H1 (cell line): ENCODE measurements at regions not wholly inside any gene's neighbourhood (a gene's known extent, or its start where the extent isn't known, plus 50 kb on each side); places are given as distances from the start of the nearest gene placed in this dataset.

Experiments used
- CTCF ChIA-PET: fragments of 300-600 bp; sonication (Branson Sonifier 250); formaldehyde crosslinking; loops from one replicate; lab custom pipeline; 2021; ENCODE audit not compliant: partially characterized antibody; lab: Charles Lee
- POLR2A ChIA-PET: fragments of 300-600 bp; sonication (Branson Sonifier 250); formaldehyde crosslinking; loops from one replicate; lab custom pipeline; 2021; ENCODE audit warnings: inconsistent platforms; ENCODE audit not compliant: partially characterized antibody; lab: Charles Lee
- DNase-seq, 2 experiments: peaks; one replicate each; pipeline versions ENCODE4 v3.0.0 to v3.0.0-alpha.2; 2010 to 2022; ENCODE audit warnings: low spot score in 2 of 2, low read depth in 1 of 2, mixed read lengths in 1 of 2
- FAIRE-seq: peaks from 2 replicates; lab custom pipeline; 2011; peaks lifted over from hg19 to GRCh38; lab: Jason Lieb, UNC
- H2AFZ ChIP-seq: 2 replicates; pipeline ENCODE4 v1.8.1; 2012; ENCODE audit warnings: low read length, inconsistent platforms
- H2AK5ac ChIP-seq: 2 replicates; pipeline ENCODE4 v1.6.1; 2013; ENCODE audit warnings: low read depth, low read length
- H2BK120ac ChIP-seq: replicated peaks from 2 replicates; pipeline ENCODE3; 2013; ENCODE audit warnings: low read depth, low read length, inconsistent platforms
- H2BK12ac ChIP-seq: 2 replicates; pipeline ENCODE4 v1.6.1; 2013; ENCODE audit warnings: low read depth, low read length
- H2BK15ac ChIP-seq: 2 replicates; pipeline ENCODE4 v1.6.1; 2013; ENCODE audit warnings: low read length
- H2BK20ac ChIP-seq: 2 replicates; pipeline ENCODE4 v1.6.1; 2013; ENCODE audit warnings: low read length
- H2BK5ac ChIP-seq: 2 replicates; pipeline ENCODE4 v1.6.1; 2013; ENCODE audit warnings: low read depth, low read length
- H3K14ac ChIP-seq: 2 replicates; pipeline ENCODE4 v1.6.1; 2013; ENCODE audit warnings: inconsistent platforms; ENCODE audit not compliant: insufficient read length
- H3K18ac ChIP-seq: 2 replicates; pipeline ENCODE4 v1.6.1; 2013; ENCODE audit warnings: low read length; ENCODE audit errors: extremely low read depth
- H3K23ac ChIP-seq: 2 replicates; pipeline ENCODE4 v1.6.1; 2013; ENCODE audit warnings: inconsistent platforms; ENCODE audit not compliant: insufficient read length
- H3K23me2 ChIP-seq: 2 replicates; pipeline ENCODE4 v1.6.1; 2013; ENCODE audit warnings: low read depth, low read length
- H3K27ac ChIP-seq: 2 replicates; pipeline ENCODE4 v1.6.1; 2011; ENCODE audit warnings: low read depth, low read length, inconsistent platforms
- H3K27me3 ChIP-seq, 4 experiments: replicated peaks in 1 of 4; 1 replicate in 1 of 4; 2 replicates in 3 of 4; pipeline versions ENCODE4 v1.6.1 to v1.8.1; 2011 to 2013; ENCODE audit warnings: low read length in 3 of 4, mild to moderate bottlenecking in 3 of 4, inconsistent platforms in 2 of 4, mixed read lengths in 2 of 4, moderate library complexity in 1 of 4; ENCODE audit not compliant: control insufficient read depth in 3 of 4, insufficient read depth in 3 of 4; ENCODE audit errors: extremely low read depth in 1 of 4
- H3K36me3 ChIP-seq, 4 experiments: 2 replicates each; pipeline versions ENCODE4 v1.6.1 to v1.8.1; 2011 to 2013; ENCODE audit warnings: mild to moderate bottlenecking in 4 of 4, low read length in 3 of 4, moderate library complexity in 2 of 4, control low read depth in 1 of 4, inconsistent platforms in 1 of 4; ENCODE audit not compliant: insufficient read depth in 4 of 4, control insufficient read depth in 2 of 4
- H3K4ac ChIP-seq: replicated peaks from 2 replicates; pipeline ENCODE3; 2013; ENCODE audit warnings: low read length, low read depth, mixed read lengths, inconsistent platforms; ENCODE audit not compliant: insufficient read length
- H3K4me1 ChIP-seq, 4 experiments: replicated peaks in 1 of 4; 1 replicate in 1 of 4; 2 replicates in 3 of 4; pipeline versions ENCODE4 v1.6.1 to v1.8.1; 2011 to 2013; ENCODE audit warnings: low read length in 3 of 4, inconsistent platforms in 2 of 4, mixed read lengths in 1 of 4; ENCODE audit not compliant: insufficient read depth in 4 of 4, control insufficient read depth in 3 of 4
- H3K4me2 ChIP-seq, 2 experiments: 2 replicates each; pipeline versions ENCODE4 v1.6.1 to v1.8.1; 2011 to 2013; ENCODE audit warnings: low read depth in 2 of 2, low read length in 2 of 2, control low read depth in 1 of 2, inconsistent platforms in 1 of 2, mild to moderate bottlenecking in 1 of 2; ENCODE audit not compliant: insufficient read depth in 1 of 2
- H3K4me3 ChIP-seq, 4 experiments: fragments of 200-600, 300-600 bp in 1 of 4; sonication (generic), shearing (Covaris generic), sonication (Bioruptor Twin) in 1 of 4; 2 replicates each; pipeline versions ENCODE4 v1.5.1 to v1.8.1; 2011 to 2016; ENCODE audit warnings: low read length in 4 of 4, low read depth in 3 of 4, control low read depth in 2 of 4, inconsistent platforms in 2 of 4, mild to moderate bottlenecking in 2 of 4, mixed read lengths in 1 of 4, moderate library complexity in 1 of 4; ENCODE audit not compliant: insufficient read depth in 2 of 4; ENCODE audit errors: extremely low read depth in 1 of 4
- H3K56ac ChIP-seq: replicated peaks from 2 replicates; pipeline ENCODE3; 2013; ENCODE audit warnings: low read depth, mild to moderate bottlenecking, mixed read lengths, low read length, inconsistent platforms; ENCODE audit not compliant: insufficient read length
- H3K79me1 ChIP-seq: 2 replicates; pipeline ENCODE4 v1.6.1; 2013; ENCODE audit warnings: low read depth, low read length, control low read depth
- H3K79me2 ChIP-seq, 2 experiments: 2 replicates each; pipeline versions ENCODE4 v1.6.1 to v1.8.1; 2012 to 2013; ENCODE audit warnings: low read length in 2 of 2, mild to moderate bottlenecking in 2 of 2, inconsistent platforms in 1 of 2; ENCODE audit not compliant: insufficient read depth in 2 of 2, control insufficient read depth in 1 of 2
- H3K9ac ChIP-seq, 4 experiments: replicated peaks in 1 of 4; 1 replicate in 1 of 4; 2 replicates in 3 of 4; pipeline versions ENCODE4 v1.6.1 to v1.8.1; 2011 to 2013; ENCODE audit warnings: low read depth in 3 of 4, low read length in 3 of 4, control low read depth in 2 of 4, mild to moderate bottlenecking in 2 of 4, moderate library complexity in 2 of 4, inconsistent platforms in 1 of 4; ENCODE audit errors: extremely low read depth in 1 of 4
- H3K9me3 ChIP-seq, 2 experiments: 2 replicates each; pipeline versions ENCODE4 v1.6.1 to v1.8.1; 2012 to 2013; ENCODE audit warnings: mild to moderate bottlenecking in 2 of 2, moderate library complexity in 2 of 2, control low read depth in 1 of 2, inconsistent platforms in 1 of 2, low read depth in 1 of 2, low read length in 1 of 2, mixed read lengths in 1 of 2; ENCODE audit not compliant: insufficient read depth in 2 of 2
- H4K20me1 ChIP-seq, 2 experiments: replicated peaks in 1 of 2; 2 replicates each; pipeline versions ENCODE3 to v1.8.1; 2011 to 2013; ENCODE audit warnings: inconsistent platforms in 2 of 2, low read length in 2 of 2, mild to moderate bottlenecking in 1 of 2; ENCODE audit not compliant: insufficient read depth in 2 of 2, control insufficient read depth in 1 of 2
- H4K5ac ChIP-seq: 2 replicates; pipeline ENCODE4 v1.6.1; 2013; ENCODE audit warnings: low read length, low read depth, mixed read lengths, inconsistent platforms; ENCODE audit not compliant: insufficient read length
- H4K8ac ChIP-seq: 2 replicates; pipeline ENCODE4 v1.8.0; 2013; ENCODE audit warnings: mild to moderate bottlenecking, moderate library complexity, low read length, inconsistent platforms; ENCODE audit not compliant: insufficient read depth; ENCODE audit errors: extremely low read depth
- H4K91ac ChIP-seq: replicated peaks from 2 replicates; pipeline ENCODE3; 2013; ENCODE audit warnings: low read length, mixed read lengths, inconsistent platforms; ENCODE audit not compliant: insufficient read length
- TEAD4 ChIP-seq: IDR thresholded peaks from 2 replicates; pipeline ENCODE4 v1.6.1; 2012; ENCODE audit warnings: low read depth, low read length, inconsistent platforms, mixed read lengths
- WGBS, 2 experiments: shearing (Covaris generic) in 1 of 2; methylation state at CpG; one replicate each; pipeline versions ENCODE4 v1.1.6 to v1.1.7; 2013 to 2015; ENCODE audit warnings: low lambda C conversion rate in 2 of 2, mixed read lengths in 2 of 2, inconsistent platforms in 1 of 2, low coverage in 1 of 2, missing lambda C conversion rate in 1 of 2; ENCODE audit not compliant: insufficient replicate concordance in 2 of 2, insufficient coverage in 1 of 2, insufficient read length in 1 of 2; ENCODE audit errors: extremely low coverage in 1 of 2, missing lambda C conversion rate in 1 of 2; 5-methylcytosine and 5-hydroxymethylcytosine counted together

DNA sequence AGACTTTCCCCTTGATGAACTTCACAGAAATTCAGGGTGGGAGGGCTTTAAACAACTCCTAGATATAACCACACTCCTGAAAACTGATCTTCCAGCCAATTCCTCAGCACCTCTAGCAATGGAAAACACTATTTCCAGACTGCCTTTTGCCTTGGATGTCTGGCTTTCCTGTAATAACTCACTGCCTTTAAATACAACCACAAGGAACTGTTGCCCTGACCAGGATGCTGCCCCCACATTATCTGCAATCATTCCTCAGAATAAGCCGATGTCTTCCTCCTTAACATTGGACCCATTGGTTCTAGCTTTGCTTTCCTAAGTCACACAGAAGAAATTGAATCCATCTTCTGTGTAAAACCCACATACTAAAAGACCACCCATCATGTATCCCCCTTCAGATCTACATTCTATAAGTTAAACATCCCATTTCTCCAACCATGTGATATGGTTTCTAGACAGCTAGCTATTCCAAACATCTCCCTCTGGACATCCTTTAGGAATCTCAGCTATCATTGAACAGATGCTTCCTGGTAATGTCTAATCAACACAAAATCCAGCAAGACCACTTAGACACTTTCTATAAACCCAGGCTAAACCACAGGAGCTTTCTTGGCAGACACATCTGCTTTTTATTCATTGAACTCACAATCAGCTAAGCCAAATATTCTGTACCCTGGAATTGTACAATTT lies 95.9 kb upstream of the KCNQ5 start:
- Histone ChIP-seq H2BK120ac (no peak overlapping the region), H3K27me3 (no peaks in the 10 kb centered on the region), H3K79me1 (no peaks in the 10 kb centered on the region), H3K79me2 (no peaks in the 10 kb centered on the region), H4K5ac (no peak overlapping the region), H3K23me2 (no peaks in the 10 kb centered on the region; the same call in 1 of the 2 replicates), H3K23ac (no peak overlapping the region), H2BK20ac (no peak overlapping the region), H3K9ac (no peak overlapping the region), H2BK15ac (no peak overlapping the region), H3K27ac (no peak overlapping the region), H2BK12ac (no peak overlapping the region), H4K8ac (no peak overlapping the region), H3K4ac (no peak overlapping the region), H3K56ac (no peak overlapping the region), H3K9me3 (no peaks in the 10 kb centered on the region), H2BK5ac (no peak overlapping the region), H3K36me3 (no peaks in the 10 kb centered on the region), H2AK5ac (no peak overlapping the region), H3K4me3 (no peak overlapping the region), H3K14ac (no peak overlapping the region), H3K18ac (no peak overlapping the region), H3K4me2 (no peak overlapping the region), H4K91ac (no peak overlapping the region), H4K20me1 (no peaks in the 10 kb centered on the region), H2AFZ (no peak overlapping the region), H3K4me1 (0 out of 7 replicates have a peak, but pooled peaks cover 0 to 2% (median 0%) of the 10 kb centered on the region in 4 experiments)
- ChIA-PET CTCF (no interaction called here), POLR2A (no interaction called here)
- no peak for DNase-seq
- WGBS, 2 experiments: 100% methylated on average over 1 of the region's 1 CpG; no CpG with 5 or more reads in 1 of the 2 experiments
- no peak for TF ChIP-seq TEAD4
- no peak for FAIRE-seq
